Spleen (tissue), 11 donors: ENCODE measurements at regions not wholly inside any gene's neighbourhood (a gene's known extent, or its start where the extent isn't known, plus 50 kb on each side); places are given as distances from the start of the nearest gene placed in this dataset.
"Not testable (repeated sequence)": the region's sequence is repeated elsewhere in the genome, so short reads cannot be mapped to it uniquely, and the experiment has no call there.

ENCODE experiments used
- DNase-seq: peaks from one replicate; pipeline ENCODE4 v3.0.0-alpha.2; 2020
- H3K27ac ChIP-seq, 8 donors: fragments of 200-600 bp; sonication (generic) in 7 of 8; 1 replicate in 4 of 8; 2 replicates in 4 of 8; pipeline versions ENCODE4 v1.5.0 to v1.8.0; 2016 to 2021; ENCODE audit warnings: inconsistent platforms in 4 of 8, mild to moderate bottlenecking in 4 of 8, moderate library complexity in 1 of 8
- H3K27me3 ChIP-seq, 7 donors: fragments of 200-600 bp; sonication (generic) in 6 of 7; replicated peaks in 1 of 7; 1 replicate in 4 of 7; 2 replicates in 3 of 7; pipeline versions ENCODE4 v1.5.0 to v1.8.0; 2016 to 2021; ENCODE audit warnings: inconsistent platforms in 3 of 7, mild to moderate bottlenecking in 1 of 7
- H3K36me3 ChIP-seq, 6 donors: fragments of 200-600 bp; sonication (generic) in 5 of 6; 1 replicate in 4 of 6; 2 replicates in 2 of 6; pipeline versions ENCODE4 v1.5.0 to v1.8.0; 2016 to 2021; ENCODE audit warnings: inconsistent platforms in 2 of 6
- H3K4me1 ChIP-seq, 6 donors: fragments of 200-600 bp; sonication (generic) in 5 of 6; 1 replicate in 3 of 6; 2 replicates in 3 of 6; pipeline versions ENCODE4 v1.5.0 to v1.8.0; 2016 to 2021; ENCODE audit warnings: inconsistent platforms in 3 of 6
- H3K4me3 ChIP-seq, 8 donors: fragments of 200-600 bp; sonication (generic) in 7 of 8; 1 replicate in 4 of 8; 2 replicates in 4 of 8; pipeline versions ENCODE4 v1.5.0 to v1.8.0; 2016 to 2021; ENCODE audit warnings: inconsistent platforms in 4 of 8, mild to moderate bottlenecking in 4 of 8, moderate library complexity in 2 of 8
- H3K9me3 ChIP-seq, 8 donors: fragments of 200-600 bp; sonication (generic) in 7 of 8; 1 replicate in 4 of 8; 2 replicates in 4 of 8; pipeline versions ENCODE4 v1.5.0 to v1.8.0; 2016 to 2021; ENCODE audit warnings: inconsistent platforms in 4 of 8
- POLR2A ChIP-seq, 3 donors: fragments of 450-650 bp; IDR thresholded peaks; one replicate each; pipeline ENCODE4 v1.5.1; 2017; ENCODE audit warnings: antibody characterized with exemption in 3 of 3, mild to moderate bottlenecking in 1 of 3
- POLR2AphosphoS5 ChIP-seq, 3 donors: sonication (generic); formaldehyde crosslinking; IDR thresholded peaks; one replicate each; pipeline ENCODE4 v1.5.1; 2017; ENCODE audit warnings: antibody characterized with exemption in 3 of 3
- WGBS, 5 donors: extraction: QIAGEN DNeasy Blood & Tissue Kit in 3 of 5; methylation state at CpG; one replicate each; pipeline versions ENCODE4 v1.1.5 to v1.1.7; 2013 to 2018; 5-methylcytosine and 5-hydroxymethylcytosine counted together
- intact Hi-C: fragments of 100-400 bp; cut with DNase I; formaldehyde crosslinking; loops from one replicate; pipeline ENCODE4 v1.15.0; 2023; ENCODE audit warnings: low total_unique reads
- TF ChIP-seq, protein P1 (sequence below), 11 experiments: fragments of 200-600 bp in 7 of 11; fragments of 450-650 bp in 4 of 11; sonication (generic) in 4 of 11; IDR thresholded peaks in 8 of 11; conservative IDR thresholded peaks in 3 of 11; 1 replicate in 7 of 11; 2 replicates in 4 of 11; pipeline versions ENCODE4 v1.4.0 to v1.8.0; 2016 to 2021; ENCODE audit warnings: antibody characterized with exemption in 11 of 11, inconsistent platforms in 4 of 11, mild to moderate bottlenecking in 1 of 11
- donor health status: healthy with polysubstance abuse.
- donor health status: DM: no; HTN: no; CAD: no; lungs with moderate emphysema.
- donor health status: DM: no; HTN: no; CAD: no.
- donor health status: Bipolar disorder and iron deficiency.
- donor health status: healthy.
- donor health status: DM: no; HTN: no; CAD: no.
- donor health status: DM: yes; HTN: yes; CAD: no.

DNA sequence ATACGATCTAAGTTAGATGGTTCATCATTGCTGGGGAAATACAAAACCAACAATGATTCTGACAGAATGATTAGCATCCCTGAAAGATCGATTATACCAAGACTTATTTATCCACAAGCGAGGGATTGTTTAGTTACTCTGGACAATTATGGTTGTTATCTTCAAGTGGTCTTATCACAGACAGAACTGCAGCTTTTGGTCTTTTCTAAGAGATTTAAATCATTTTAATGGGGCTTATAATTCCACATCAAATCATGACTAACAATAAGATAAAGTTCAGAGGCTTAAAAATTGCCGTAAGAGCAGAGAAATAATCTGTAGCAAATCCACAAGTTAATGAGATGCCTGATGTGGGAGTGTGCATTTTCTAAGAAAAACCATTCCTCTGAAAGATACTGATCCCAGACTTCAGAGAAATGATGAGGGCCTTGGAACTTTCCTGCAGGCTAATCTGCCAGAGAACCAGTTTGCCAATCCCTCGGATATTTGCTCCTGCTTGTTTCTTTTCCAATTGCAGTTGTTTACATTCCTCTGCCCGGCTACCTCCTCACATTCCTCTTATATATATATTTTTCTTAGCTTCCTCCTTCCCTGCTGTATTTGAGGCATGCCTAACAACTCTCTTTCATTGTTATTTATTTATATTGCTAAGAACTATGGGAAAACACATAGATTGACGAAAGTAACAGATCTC lies 134.8 kb downstream of the BACH1 start:
- intact Hi-C loops, result no loop called here
- Histone ChIP-seq H3K4me3 (no peak overlapping the region), H3K4me1 (peaks cover 0 to 4% (median 0%) of the 10 kb centered on the region in 6 donors), H3K27ac (no peak overlapping the region), H3K9me3 (no peaks in the 10 kb centered on the region), H3K27me3 (no peaks in the 10 kb centered on the region), H3K36me3 (no peaks in the 10 kb centered on the region)
- WGBS, 5 donors, result 79 to 89% (median 87%) methylated on average over 7 of the region's 7 CpGs
- DNase-seq, result no peak
- TF ChIP-seq POLR2AphosphoS5 (IDR thresholded peaks at IDR 0.05) (no peak), POLR2A (IDR thresholded peaks at IDR 0.05) (no peak)
- TF ChIP-seq, protein P1, sequence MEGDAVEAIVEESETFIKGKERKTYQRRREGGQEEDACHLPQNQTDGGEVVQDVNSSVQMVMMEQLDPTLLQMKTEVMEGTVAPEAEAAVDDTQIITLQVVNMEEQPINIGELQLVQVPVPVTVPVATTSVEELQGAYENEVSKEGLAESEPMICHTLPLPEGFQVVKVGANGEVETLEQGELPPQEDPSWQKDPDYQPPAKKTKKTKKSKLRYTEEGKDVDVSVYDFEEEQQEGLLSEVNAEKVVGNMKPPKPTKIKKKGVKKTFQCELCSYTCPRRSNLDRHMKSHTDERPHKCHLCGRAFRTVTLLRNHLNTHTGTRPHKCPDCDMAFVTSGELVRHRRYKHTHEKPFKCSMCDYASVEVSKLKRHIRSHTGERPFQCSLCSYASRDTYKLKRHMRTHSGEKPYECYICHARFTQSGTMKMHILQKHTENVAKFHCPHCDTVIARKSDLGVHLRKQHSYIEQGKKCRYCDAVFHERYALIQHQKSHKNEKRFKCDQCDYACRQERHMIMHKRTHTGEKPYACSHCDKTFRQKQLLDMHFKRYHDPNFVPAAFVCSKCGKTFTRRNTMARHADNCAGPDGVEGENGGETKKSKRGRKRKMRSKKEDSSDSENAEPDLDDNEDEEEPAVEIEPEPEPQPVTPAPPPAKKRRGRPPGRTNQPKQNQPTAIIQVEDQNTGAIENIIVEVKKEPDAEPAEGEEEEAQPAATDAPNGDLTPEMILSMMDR (IDR thresholded peaks at IDR 0.05 in 8 of 11, conservative IDR thresholded peaks at IDR 0.05 in 3 of 11), result no peak

DNA sequence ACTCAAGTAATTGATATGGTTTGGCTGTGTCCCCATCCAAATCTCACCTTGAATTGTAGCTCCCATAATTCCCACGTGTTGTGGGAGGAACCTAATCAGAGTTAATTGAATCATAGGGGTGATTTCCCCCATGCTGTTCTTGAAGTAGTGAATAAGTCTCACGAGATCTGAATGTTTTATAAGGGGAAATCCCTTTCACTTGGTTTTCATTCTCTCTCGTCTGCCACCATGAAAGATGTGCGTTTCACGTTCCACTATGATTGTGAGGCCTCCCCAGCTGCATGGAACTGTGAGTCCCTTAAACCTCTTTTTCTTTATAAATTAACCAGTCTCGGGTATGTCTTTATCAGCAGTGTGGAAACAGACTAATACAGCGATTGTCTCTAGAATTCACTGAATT lies 135.4 kb downstream of the BACH1 start:
- peaks cover 0 to 4% (median 0%) of the 10 kb centered on the region in 6 donors for H3K4me1 ChIP-seq
- no peak overlapping the region for H3K27ac ChIP-seq
- H3K4me3 ChIP-seq, result peak overlapping the region in 1 of 8 donors; percentile 6
- no peaks in the 10 kb centered on the region for H3K9me3 ChIP-seq
- TF ChIP-seq, protein P1 (IDR thresholded peaks at IDR 0.05 in 8 of 11, conservative IDR thresholded peaks at IDR 0.05 in 3 of 11), result no peak
- TF ChIP-seq POLR2AphosphoS5 (IDR thresholded peaks at IDR 0.05), result no peak
- no peak for TF ChIP-seq POLR2A (IDR thresholded peaks at IDR 0.05)
- DNase-seq, result no peak
- WGBS, 5 donors, result 58 to 72% (median 66%) methylated on average over 7 of the region's 7 CpGs
- no peaks in the 10 kb centered on the region for H3K27me3 ChIP-seq
- H3K36me3 ChIP-seq, result no peaks in the 10 kb centered on the region
- intact Hi-C loops, result no loop called here

GRCh38 chr21:29434982-29435381 lies 136.3 kb downstream of the BACH1 start:
- H3K4me1 ChIP-seq, H3K9me3 ChIP-seq, H3K27me3 ChIP-seq, intact Hi-C loops, DNase-seq, H3K27ac ChIP-seq, H3K36me3 ChIP-seq: not testable (repeated sequence)
- 94 to 100% (median 97%) methylated on average over 2 of the region's 2 CpGs for WGBS, 5 donors
- H3K4me3 ChIP-seq, result peak overlapping the region in 1 of 8 donors; percentile 6

- Histone ChIP-seq H3K4me3 (peak overlapping the region in 1 of 8 donors; percentile 11), H3K4me1 (peaks cover 0 to 4% (median 0%) of the 10 kb centered on the region in 6 donors), H3K9me3 (no peaks in the 10 kb centered on the region), H3K27me3 (no peaks in the 10 kb centered on the region), H3K36me3 (no peaks in the 10 kb centered on the region), H3K27ac (peak overlapping the region in 1 of 8 donors; percentile 15)
- WGBS, 5 donors, result 50 to 75% (median 68%) methylated on average over 5 of the region's 5 CpGs
- TF ChIP-seq POLR2AphosphoS5 (IDR thresholded peaks at IDR 0.05), result no peak
- TF ChIP-seq POLR2A (IDR thresholded peaks at IDR 0.05), result no peak
- TF ChIP-seq, protein P1 (IDR thresholded peaks at IDR 0.05 in 8 of 11, conservative IDR thresholded peaks at IDR 0.05 in 3 of 11), result no peak
- DNase-seq, result peak; percentile 70
- intact Hi-C loops, result no loop called here
Measured at GRCh38 chr21:29436143-29436542, 137.4 kb downstream of the BACH1 start.
